Esophagus muscularis mucosa (tissue), 3 donors: ENCODE measurements at regions not wholly inside any gene's neighbourhood (a gene's known extent, or its start where the extent isn't known, plus 50 kb on each side); places are given as distances from the start of the nearest gene placed in this dataset.

Experiments
- CTCF ChIP-seq, 3 experiments: fragments of 200-600 bp in 2 of 3; fragments of 450-650 bp in 1 of 3; sonication (generic) in 2 of 3; IDR thresholded peaks; one replicate each; pipeline ENCODE4 v1.5.1; 2017 to 2019; ENCODE audit warnings: antibody characterized with exemption in 3 of 3, mild to moderate bottlenecking in 2 of 3, moderate library complexity in 1 of 3
- POLR2A ChIP-seq: fragments of 450-650 bp; IDR thresholded peaks from one replicate; pipeline ENCODE4 v1.6.1; 2017; ENCODE audit warnings: antibody characterized with exemption, moderate library complexity, mild to moderate bottlenecking, low read depth
- POLR2AphosphoS5 ChIP-seq, 2 donors: sonication (generic); formaldehyde crosslinking; IDR thresholded peaks; one replicate each; pipeline ENCODE4 v1.6.1; 2017; ENCODE audit warnings: antibody characterized with exemption in 2 of 2

- TF ChIP-seq CTCF (IDR thresholded peaks at IDR 0.05) (no peak), POLR2A (no peak), POLR2AphosphoS5 (IDR thresholded peaks at IDR 0.05) (no peak)
These were observed 60.2 kb upstream of the TRIO start for GRCh38 chr5:14082973-14083372.
